Choroid plexus epithelial cell (primary cell): ENCODE measurements at regions not wholly inside any gene's neighbourhood (a gene's known extent, or its start where the extent isn't known, plus 50 kb on each side); places are given as distances from the start of the nearest gene placed in this dataset.

Experiments
- DNase-seq: peaks from one replicate; pipeline ENCODE4 v3.0.0-alpha.2; 2010; ENCODE audit warnings: low read depth
- H3K4me3 ChIP-seq: 2 replicates; pipeline ENCODE4 v1.5.1; 2011; ENCODE audit warnings: low read depth, mild to moderate bottlenecking, control low read depth, low read length, moderate library complexity
- TF ChIP-seq, protein P1 (sequence below): conservative IDR thresholded peaks from 2 replicates; pipeline ENCODE4 v1.5.1; 2011; ENCODE audit warnings: low read depth, mild to moderate bottlenecking, control low read depth, inconsistent platforms, low read length, moderate library complexity

DNA sequence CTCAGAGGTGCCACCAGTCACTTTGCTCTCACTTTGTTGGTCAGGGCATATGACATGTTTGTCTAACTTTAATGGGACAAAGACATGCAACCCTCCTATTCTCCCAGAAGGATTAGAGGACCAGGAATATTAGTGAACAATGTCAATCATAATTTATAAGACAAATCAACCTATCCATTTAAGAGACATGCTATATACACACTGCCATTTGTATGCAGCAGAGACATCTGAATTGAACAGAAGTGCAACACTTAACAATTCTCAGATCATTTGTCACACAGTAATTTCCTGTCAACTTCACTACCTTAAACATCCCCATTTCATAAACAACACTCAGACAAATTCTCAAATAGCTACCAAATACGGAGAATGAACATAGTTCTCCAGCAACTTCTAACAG is 273.6 kb upstream of the RGMB start:
- TF ChIP-seq, protein P1, sequence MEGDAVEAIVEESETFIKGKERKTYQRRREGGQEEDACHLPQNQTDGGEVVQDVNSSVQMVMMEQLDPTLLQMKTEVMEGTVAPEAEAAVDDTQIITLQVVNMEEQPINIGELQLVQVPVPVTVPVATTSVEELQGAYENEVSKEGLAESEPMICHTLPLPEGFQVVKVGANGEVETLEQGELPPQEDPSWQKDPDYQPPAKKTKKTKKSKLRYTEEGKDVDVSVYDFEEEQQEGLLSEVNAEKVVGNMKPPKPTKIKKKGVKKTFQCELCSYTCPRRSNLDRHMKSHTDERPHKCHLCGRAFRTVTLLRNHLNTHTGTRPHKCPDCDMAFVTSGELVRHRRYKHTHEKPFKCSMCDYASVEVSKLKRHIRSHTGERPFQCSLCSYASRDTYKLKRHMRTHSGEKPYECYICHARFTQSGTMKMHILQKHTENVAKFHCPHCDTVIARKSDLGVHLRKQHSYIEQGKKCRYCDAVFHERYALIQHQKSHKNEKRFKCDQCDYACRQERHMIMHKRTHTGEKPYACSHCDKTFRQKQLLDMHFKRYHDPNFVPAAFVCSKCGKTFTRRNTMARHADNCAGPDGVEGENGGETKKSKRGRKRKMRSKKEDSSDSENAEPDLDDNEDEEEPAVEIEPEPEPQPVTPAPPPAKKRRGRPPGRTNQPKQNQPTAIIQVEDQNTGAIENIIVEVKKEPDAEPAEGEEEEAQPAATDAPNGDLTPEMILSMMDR = no peak
- no peak overlapping the region for H3K4me3 ChIP-seq

GRCh38 chr5:98500811-98501210 is 272.7 kb upstream of the RGMB start:
- no peak for DNase-seq
- TF ChIP-seq, protein P1 = no peak
- no peak overlapping the region for H3K4me3 ChIP-seq

More for the DNA sequence above, 273.6 kb upstream of the RGMB start:
- DNase-seq = no peak

- TF ChIP-seq, protein P1 = no peak
- no peak overlapping the region for H3K4me3 ChIP-seq
- DNase-seq = no peak
These were observed 269.8 kb upstream of the RGMB start for GRCh38 chr5:98503616-98504015.

DNA sequence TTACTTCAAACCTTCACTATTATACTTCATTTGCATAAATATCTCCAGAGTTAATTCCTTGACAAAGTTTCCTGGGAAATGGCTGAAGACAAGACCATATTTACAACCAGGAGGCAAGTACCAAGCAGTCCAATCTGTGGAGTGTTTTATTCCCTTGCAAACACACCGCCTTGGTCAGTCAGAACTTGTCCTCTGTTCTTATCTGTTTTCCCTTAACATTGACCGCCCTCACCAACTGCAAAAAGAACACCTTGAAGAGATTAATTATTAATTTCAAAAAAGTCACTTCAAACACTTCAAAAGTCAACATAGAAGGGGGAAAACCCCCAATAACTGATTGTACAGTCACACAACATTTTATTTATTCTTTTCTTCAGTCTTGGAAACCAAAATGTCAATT is 269.0 kb upstream of the RGMB start:
- no peak overlapping the region for H3K4me3 ChIP-seq
- TF ChIP-seq, protein P1 = no peak

GRCh38 chr5:98510143-98510985 is 263.1 kb upstream of the RGMB start:
- H3K4me3 ChIP-seq = no peak overlapping the region
- DNase-seq = peak; percentile 36
- TF ChIP-seq, protein P1 = no peak

More for the DNA sequence above, 269.0 kb upstream of the RGMB start:
- DNase-seq = no peak

GRCh38 chr5:98513380-98513779 is 260.1 kb upstream of the RGMB start:
- DNase-seq = no peak
- TF ChIP-seq, protein P1 = no peak
- no peak overlapping the region for H3K4me3 ChIP-seq

DNA sequence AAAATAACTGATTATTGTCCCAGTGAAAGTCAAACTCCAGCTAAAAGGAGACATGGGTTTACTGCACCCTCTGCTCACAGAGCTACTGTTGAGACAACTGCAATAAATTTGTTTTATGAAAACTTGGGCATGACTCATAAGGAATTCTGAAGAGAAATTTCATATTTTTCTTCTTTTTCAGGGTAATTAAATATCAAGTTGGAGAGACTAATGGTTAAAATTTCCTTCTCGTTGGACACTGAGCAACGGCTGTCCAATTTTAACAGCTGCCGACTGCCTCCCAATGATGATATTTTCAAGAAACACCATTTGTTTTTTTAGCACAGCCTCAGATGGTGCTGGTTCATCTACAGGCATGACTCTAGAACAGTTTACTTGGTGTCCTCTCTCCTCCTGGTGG is 259.2 kb upstream of the RGMB start:
- no peak for DNase-seq
- TF ChIP-seq, protein P1 = no peak
- H3K4me3 ChIP-seq = no peak overlapping the region
